ENCODE measurements at regions not wholly inside any gene's neighbourhood (a gene's known extent, or its start where the extent isn't known, plus 50 kb on each side); places are given as distances from the start of the nearest gene placed in this dataset.

GRCh38 chr6:165984729-165985275 is 182.8 kb downstream of the TBXT start:
- H3K27me3 ChIP-seq (ENCODE audit: insufficient read depth, poor library complexity, severe bottlenecking): peaks cover 48% of the 10 kb centered on the region
- no peak overlapping the region for H3K4me3 ChIP-seq (replicated peaks; ENCODE audit: insufficient read depth, low read length)
- TF ChIP-seq REST (IDR thresholded peaks at IDR 0.05; ENCODE audit: insufficient replicate concordance, low read depth) (no peak), CTCF (IDR thresholded peaks at IDR 0.05; ENCODE audit: insufficient read depth, low read length) (no peak), GABPA (IDR thresholded peaks at IDR 0.05; ENCODE audit: low read depth) (no peak), POLR2AphosphoS5 (IDR thresholded peaks at IDR 0.05; ENCODE audit: low read depth) (no peak), SPI1 (IDR thresholded peaks at IDR 0.05; ENCODE audit: borderline replicate concordance, low read depth) (no peak)
- DNase-seq (ENCODE audit: low read depth in 1 of 2, low spot score in 1 of 2): no peak
- no peak overlapping the region for H3K27ac ChIP-seq (replicated peaks)

GRCh38 chr6:165983112-165984072 is 184.3 kb downstream of the TBXT start:
- peaks cover 36% of the 10 kb centered on the region for H3K27me3 ChIP-seq (ENCODE audit: insufficient read depth, poor library complexity, severe bottlenecking)
- no peak overlapping the region for H3K4me3 ChIP-seq (replicated peaks; ENCODE audit: insufficient read depth, low read length)
- TF ChIP-seq REST (IDR thresholded peaks at IDR 0.05; ENCODE audit: insufficient replicate concordance, low read depth) (no peak), GABPA (IDR thresholded peaks at IDR 0.05; ENCODE audit: low read depth) (no peak), POLR2AphosphoS5 (IDR thresholded peaks at IDR 0.05; ENCODE audit: low read depth) (no peak), SPI1 (IDR thresholded peaks at IDR 0.05; ENCODE audit: borderline replicate concordance, low read depth) (no peak), CTCF (IDR thresholded peaks at IDR 0.05; ENCODE audit: insufficient read depth, low read length) (no peak)
- DNase-seq (ENCODE audit: low read depth in 1 of 2, low spot score in 1 of 2): no peak
- H3K27ac ChIP-seq (replicated peaks): no peak overlapping the region

- TF ChIP-seq POLR2AphosphoS5 (IDR thresholded peaks at IDR 0.05; ENCODE audit: low read depth) (no peak), CTCF (IDR thresholded peaks at IDR 0.05; ENCODE audit: insufficient read depth, low read length) (no peak), GABPA (IDR thresholded peaks at IDR 0.05; ENCODE audit: low read depth) (no peak), SPI1 (IDR thresholded peaks at IDR 0.05; ENCODE audit: borderline replicate concordance, low read depth) (no peak), REST (IDR thresholded peaks at IDR 0.05; ENCODE audit: insufficient replicate concordance, low read depth) (no peak)
- H3K27me3 ChIP-seq (ENCODE audit: insufficient read depth, poor library complexity, severe bottlenecking): peaks cover 8% of the 10 kb centered on the region
- H3K27ac ChIP-seq (replicated peaks): no peak overlapping the region
- no peak for DNase-seq (ENCODE audit: low read depth in 1 of 2, low spot score in 1 of 2)
- no peak overlapping the region for H3K4me3 ChIP-seq (replicated peaks; ENCODE audit: insufficient read depth, low read length)
These were observed 189.2 kb downstream of the TBXT start for GRCh38 chr6:165978476-165978875.

All from HL-60 (cell line).